Transverse colon (tissue), 4 donors: ENCODE measurements at regions not wholly inside any gene's neighbourhood (a gene's known extent, or its start where the extent isn't known, plus 50 kb on each side); places are given as distances from the start of the nearest gene placed in this dataset.

Experiments used
- EP300 ChIP-seq: sonication (generic); formaldehyde crosslinking; IDR thresholded peaks from one replicate; pipeline ENCODE4 v1.6.1; 2017; ENCODE audit warnings: antibody characterized with exemption, low read depth
- POLR2A ChIP-seq: fragments of 450-650 bp; IDR thresholded peaks from one replicate; pipeline ENCODE4 v1.6.1; 2016; ENCODE audit warnings: antibody characterized with exemption, mild to moderate bottlenecking, moderate library complexity
- POLR2AphosphoS5 ChIP-seq, 3 donors: sonication (generic); formaldehyde crosslinking; IDR thresholded peaks; one replicate each; pipeline ENCODE4 v1.6.1; 2016; ENCODE audit warnings: antibody characterized with exemption in 3 of 3
- TF ChIP-seq, protein P1 (sequence below), 5 experiments: fragments of 200-600 bp in 3 of 5; fragments of 450-650 bp in 2 of 5; sonication (generic) in 3 of 5; IDR thresholded peaks; 1 replicate in 2 of 5; 2 replicates in 3 of 5; pipeline ENCODE4 v1.5.1; 2016 to 2017; ENCODE audit warnings: antibody characterized with exemption in 5 of 5, inconsistent platforms in 3 of 5, mild to moderate bottlenecking in 2 of 5, moderate library complexity in 1 of 5

DNA sequence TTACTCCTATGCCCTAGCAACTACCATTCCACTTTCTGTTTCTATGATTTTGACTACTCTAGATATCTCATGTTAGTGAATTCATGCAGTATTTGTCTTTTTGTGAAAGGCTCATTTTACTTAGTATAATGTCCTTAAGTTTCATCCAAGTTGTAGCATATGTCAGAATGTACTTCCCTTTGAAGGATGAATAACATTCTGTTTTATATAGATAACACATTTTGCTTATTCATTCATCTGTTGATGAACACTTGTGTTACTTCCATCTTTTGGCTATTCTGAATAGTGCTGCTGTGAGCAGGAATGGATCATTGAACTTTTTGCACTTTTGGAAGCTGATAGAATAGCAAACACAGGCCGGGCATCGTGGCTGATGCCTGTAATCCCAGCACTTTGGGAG lies 140.2 kb upstream of the MYO10 start:
- no peak for TF ChIP-seq EP300
- TF ChIP-seq, protein P1, sequence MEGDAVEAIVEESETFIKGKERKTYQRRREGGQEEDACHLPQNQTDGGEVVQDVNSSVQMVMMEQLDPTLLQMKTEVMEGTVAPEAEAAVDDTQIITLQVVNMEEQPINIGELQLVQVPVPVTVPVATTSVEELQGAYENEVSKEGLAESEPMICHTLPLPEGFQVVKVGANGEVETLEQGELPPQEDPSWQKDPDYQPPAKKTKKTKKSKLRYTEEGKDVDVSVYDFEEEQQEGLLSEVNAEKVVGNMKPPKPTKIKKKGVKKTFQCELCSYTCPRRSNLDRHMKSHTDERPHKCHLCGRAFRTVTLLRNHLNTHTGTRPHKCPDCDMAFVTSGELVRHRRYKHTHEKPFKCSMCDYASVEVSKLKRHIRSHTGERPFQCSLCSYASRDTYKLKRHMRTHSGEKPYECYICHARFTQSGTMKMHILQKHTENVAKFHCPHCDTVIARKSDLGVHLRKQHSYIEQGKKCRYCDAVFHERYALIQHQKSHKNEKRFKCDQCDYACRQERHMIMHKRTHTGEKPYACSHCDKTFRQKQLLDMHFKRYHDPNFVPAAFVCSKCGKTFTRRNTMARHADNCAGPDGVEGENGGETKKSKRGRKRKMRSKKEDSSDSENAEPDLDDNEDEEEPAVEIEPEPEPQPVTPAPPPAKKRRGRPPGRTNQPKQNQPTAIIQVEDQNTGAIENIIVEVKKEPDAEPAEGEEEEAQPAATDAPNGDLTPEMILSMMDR (IDR thresholded peaks at IDR 0.05), result no peak
- TF ChIP-seq POLR2AphosphoS5 (IDR thresholded peaks at IDR 0.05), result no peak
- TF ChIP-seq POLR2A, result no peak
